ENCODE measurements at regions not wholly inside any gene's neighbourhood (a gene's known extent, or its start where the extent isn't known, plus 50 kb on each side); places are given as distances from the start of the nearest gene placed in this dataset.

DNA sequence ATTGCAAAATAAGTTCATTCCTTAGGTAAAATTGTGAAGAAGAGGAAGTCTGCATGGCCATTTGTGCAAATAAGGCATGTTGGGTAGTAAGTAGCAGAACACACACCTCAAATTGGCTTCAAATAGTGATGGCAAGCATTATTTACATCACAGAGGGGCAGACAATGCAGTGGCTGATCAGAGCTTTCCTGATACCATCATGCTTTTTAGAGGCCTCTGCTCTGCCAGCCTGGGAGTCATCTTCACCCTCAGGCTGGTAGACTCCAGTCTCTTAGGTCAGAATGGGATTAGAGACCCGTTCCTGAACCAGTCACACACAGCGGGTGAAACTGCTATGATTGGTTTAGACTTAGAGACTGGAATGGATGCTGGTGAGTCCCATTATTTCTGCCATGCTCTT lies 396.0 kb upstream of the MCTP2 start:
- no peak overlapping the region for H3K4me3 ChIP-seq
- H3K27me3 ChIP-seq (replicated peaks; ENCODE audit: insufficient read depth) = no peaks in the 10 kb centered on the region
- in situ Hi-C loops (cut with MboI) = no loop called here
- 71 to 72% methylated on average over 2 of the region's 2 CpGs for WGBS, 2 experiments (ENCODE audit: low coverage in 1 of 2, low lambda C conversion rate in 2 of 2, missing lambda C conversion rate in 2 of 2)
- TF ChIP-seq EZH2phosphoT487 (IDR thresholded peaks at IDR 0.05; ENCODE audit: insufficient read depth, low read depth) = no peak
- no peak for TF ChIP-seq EZH2 (IDR thresholded peaks at IDR 0.05; ENCODE audit: insufficient read depth, poor library complexity, severe bottlenecking)
- H4K20me1 ChIP-seq (ENCODE audit: insufficient read depth) = no peaks in the 10 kb centered on the region
- H3K79me2 ChIP-seq (ENCODE audit: insufficient read depth) = no peaks in the 10 kb centered on the region
- H3K9me3 ChIP-seq (ENCODE audit: low read depth) = no peaks in the 10 kb centered on the region
- H3K9ac ChIP-seq = no peak overlapping the region
- H3K36me3 ChIP-seq (ENCODE audit: low read depth) = no peaks in the 10 kb centered on the region
- H3K9me2 ChIP-seq (ENCODE audit: insufficient read depth) = no peaks in the 10 kb centered on the region
- no peak overlapping the region for H3K27ac ChIP-seq
- H3K4me2 ChIP-seq (ENCODE audit: unreplicated experiment) = no peak overlapping the region
- no peak overlapping the region for H2AFZ ChIP-seq
- H3F3A ChIP-seq (ENCODE audit: insufficient read depth) = no peaks in the 10 kb centered on the region
- no peaks in the 10 kb centered on the region for H3K4me1 ChIP-seq (ENCODE audit: insufficient read depth)
- no peak for DNase-seq

DNA sequence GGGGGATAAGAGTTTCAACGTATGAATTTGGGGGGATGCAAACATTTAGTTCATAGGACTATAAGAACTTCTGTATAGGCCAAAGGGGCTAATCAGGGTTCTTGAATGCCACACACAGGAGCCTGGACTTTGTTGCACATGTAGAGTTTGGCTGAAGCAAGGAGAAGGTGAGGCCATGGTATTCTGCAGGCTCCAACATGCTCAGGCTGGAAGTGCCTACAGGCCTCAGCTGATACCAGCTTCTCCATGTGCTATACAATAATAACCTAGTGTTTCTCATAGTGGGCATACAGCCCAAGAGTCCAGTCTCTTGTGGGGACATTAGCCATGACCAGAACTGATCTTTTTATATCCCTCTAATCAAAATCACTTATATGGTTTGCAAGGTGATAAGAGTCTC lies 399.7 kb upstream of the MCTP2 start:
- peaks cover 4% of the 10 kb centered on the region for H3K4me1 ChIP-seq (ENCODE audit: insufficient read depth)
- no peak overlapping the region for H3K4me3 ChIP-seq
- H3K27ac ChIP-seq = no peak overlapping the region
- H3F3A ChIP-seq (ENCODE audit: insufficient read depth) = no peaks in the 10 kb centered on the region
- no peak for DNase-seq
- H3K4me2 ChIP-seq (ENCODE audit: unreplicated experiment) = no peak overlapping the region
- no peak for TF ChIP-seq EZH2phosphoT487 (IDR thresholded peaks at IDR 0.05; ENCODE audit: insufficient read depth, low read depth)
- TF ChIP-seq EZH2 (IDR thresholded peaks at IDR 0.05; ENCODE audit: insufficient read depth, poor library complexity, severe bottlenecking) = no peak
- 63 to 90% methylated on average over 1 of the region's 1 CpG for WGBS, 2 experiments (ENCODE audit: low coverage in 1 of 2, low lambda C conversion rate in 2 of 2, missing lambda C conversion rate in 2 of 2)
- no peaks in the 10 kb centered on the region for H4K20me1 ChIP-seq (ENCODE audit: insufficient read depth)
- no peaks in the 10 kb centered on the region for H3K27me3 ChIP-seq (replicated peaks; ENCODE audit: insufficient read depth)
- H2AFZ ChIP-seq = no peak overlapping the region
- H3K9ac ChIP-seq = no peak overlapping the region
- H3K9me3 ChIP-seq (ENCODE audit: low read depth) = no peaks in the 10 kb centered on the region
- H3K9me2 ChIP-seq (ENCODE audit: insufficient read depth) = no peaks in the 10 kb centered on the region
- in situ Hi-C loops (cut with MboI) = no loop called here
- H3K36me3 ChIP-seq (ENCODE audit: low read depth) = no peaks in the 10 kb centered on the region
- no peaks in the 10 kb centered on the region for H3K79me2 ChIP-seq (ENCODE audit: insufficient read depth)

- no peak overlapping the region for H2AFZ ChIP-seq
- H3K9me2 ChIP-seq (ENCODE audit: insufficient read depth) = no peaks in the 10 kb centered on the region
- no peak overlapping the region for H3K27ac ChIP-seq
- no peak overlapping the region for H3K9ac ChIP-seq
- H4K20me1 ChIP-seq (ENCODE audit: insufficient read depth) = no peaks in the 10 kb centered on the region
- WGBS, 2 experiments (ENCODE audit: low coverage in 1 of 2, low lambda C conversion rate in 2 of 2, missing lambda C conversion rate in 2 of 2) = 78 to 89% methylated on average over 2 of the region's 2 CpGs
- no peak overlapping the region for H3K4me3 ChIP-seq
- no peaks in the 10 kb centered on the region for H3K9me3 ChIP-seq (ENCODE audit: low read depth)
- H3K36me3 ChIP-seq (ENCODE audit: low read depth) = no peaks in the 10 kb centered on the region
- H3K27me3 ChIP-seq (replicated peaks; ENCODE audit: insufficient read depth) = no peaks in the 10 kb centered on the region
- H3K4me2 ChIP-seq (ENCODE audit: unreplicated experiment) = no peak overlapping the region
- H3F3A ChIP-seq (ENCODE audit: insufficient read depth) = 0 out of 2 replicates have a peak, but pooled peaks cover 4% of the 10 kb centered on the region
- peaks cover 4% of the 10 kb centered on the region for H3K4me1 ChIP-seq (ENCODE audit: insufficient read depth)
- in situ Hi-C loops (cut with MboI) = no loop called here
- no peaks in the 10 kb centered on the region for H3K79me2 ChIP-seq (ENCODE audit: insufficient read depth)
- TF ChIP-seq EZH2phosphoT487 (IDR thresholded peaks at IDR 0.05; ENCODE audit: insufficient read depth, low read depth) = no peak
- TF ChIP-seq EZH2 (IDR thresholded peaks at IDR 0.05; ENCODE audit: insufficient read depth, poor library complexity, severe bottlenecking) = no peak
- DNase-seq = no peak
Observed at GRCh38 chr15:93830221-93831080, 400.9 kb upstream of the MCTP2 start.

- no peak overlapping the region for H3K4me2 ChIP-seq (ENCODE audit: unreplicated experiment)
- H3K27me3 ChIP-seq (replicated peaks; ENCODE audit: insufficient read depth) = no peaks in the 10 kb centered on the region
- TF ChIP-seq EZH2phosphoT487 (IDR thresholded peaks at IDR 0.05; ENCODE audit: insufficient read depth, low read depth) (no peak), EZH2 (IDR thresholded peaks at IDR 0.05; ENCODE audit: insufficient read depth, poor library complexity, severe bottlenecking) (no peak)
- H3F3A ChIP-seq (ENCODE audit: insufficient read depth) = 0 out of 2 replicates have a peak, but pooled peaks cover 4% of the 10 kb centered on the region
- H3K79me2 ChIP-seq (ENCODE audit: insufficient read depth) = no peaks in the 10 kb centered on the region
- no peaks in the 10 kb centered on the region for H4K20me1 ChIP-seq (ENCODE audit: insufficient read depth)
- H3K9ac ChIP-seq = no peak overlapping the region
- in situ Hi-C loops (cut with MboI) = no loop called here
- 68 to 72% methylated on average over 10 of the region's 10 CpGs for WGBS, 2 experiments (ENCODE audit: low coverage in 1 of 2, low lambda C conversion rate in 2 of 2, missing lambda C conversion rate in 2 of 2)
- H3K9me3 ChIP-seq (ENCODE audit: low read depth) = no peaks in the 10 kb centered on the region
- DNase-seq = peak; percentile 85
- H3K4me3 ChIP-seq = no peak overlapping the region
- no peak overlapping the region for H3K27ac ChIP-seq
- no peaks in the 10 kb centered on the region for H3K9me2 ChIP-seq (ENCODE audit: insufficient read depth)
- peaks cover 4% of the 10 kb centered on the region for H3K4me1 ChIP-seq (ENCODE audit: insufficient read depth)
- no peaks in the 10 kb centered on the region for H3K36me3 ChIP-seq (ENCODE audit: low read depth)
- H2AFZ ChIP-seq = no peak overlapping the region
Observed at GRCh38 chr15:93829115-93829870, 402.1 kb upstream of the MCTP2 start.
